Ishikawa (cell line): ENCODE measurements at regions not wholly inside any gene's neighbourhood (a gene's known extent, or its start where the extent isn't known, plus 50 kb on each side); places are given as distances from the start of the nearest gene placed in this dataset.

ENCODE experiments used
- CEBPB ChIP-seq: IDR thresholded peaks from 2 replicates; pipeline ENCODE4 v1.6.1; 2012
- CREB1 ChIP-seq: IDR thresholded peaks from 2 replicates; pipeline ENCODE4 v1.6.1; 2012; ENCODE audit warnings: low read depth
- EP300 ChIP-seq: IDR thresholded peaks from 2 replicates; pipeline ENCODE4 v1.6.1; 2012; ENCODE audit warnings: borderline replicate concordance
- NFIC ChIP-seq: IDR thresholded peaks from 2 replicates; pipeline ENCODE4 v1.6.1; 2012
- REST ChIP-seq: IDR thresholded peaks from 2 replicates; pipeline ENCODE4 v1.6.1; 2012; ENCODE audit warnings: low read depth, mild to moderate bottlenecking
- TAF1 ChIP-seq: IDR thresholded peaks from 2 replicates; pipeline ENCODE4 v1.6.1; 2012; ENCODE audit warnings: low read depth, mild to moderate bottlenecking
- USF1 ChIP-seq: IDR thresholded peaks from 2 replicates; pipeline ENCODE4 v1.6.1; 2012
- YY1 ChIP-seq: IDR thresholded peaks from 2 replicates; pipeline ENCODE4 v1.6.1; 2012; ENCODE audit warnings: low read depth
- ZBTB7A ChIP-seq: IDR thresholded peaks from 2 replicates; pipeline ENCODE4 v1.6.1; 2012; ENCODE audit warnings: low read depth

- TF ChIP-seq ZBTB7A, result no peak
- TF ChIP-seq EP300, result no peak
- no peak for TF ChIP-seq YY1
- no peak for TF ChIP-seq CEBPB
- TF ChIP-seq REST, result no peak
- no peak for TF ChIP-seq USF1
- no peak for TF ChIP-seq CREB1
- TF ChIP-seq NFIC, result no peak
- no peak for TF ChIP-seq TAF1
These were observed 705.0 kb downstream of the KCNT2 start for GRCh38 chr1:195903203-195903602.
